Stimulated activated naive CD4-positive, alpha-beta T cell treated with Interleukin-2 at 50 U/mL for 16 hours (primary cell): ENCODE measurements at regions not wholly inside any gene's neighbourhood (a gene's known extent, or its start where the extent isn't known, plus 50 kb on each side); places are given as distances from the start of the nearest gene placed in this dataset.
A peak's percentile ranks its signal among the peaks of the same experiment; 100 is the strongest.
"Not testable (repeated sequence)": the region's sequence is repeated elsewhere in the genome, so short reads cannot be mapped to it uniquely, and the experiment has no call there.

Source experiments
- DNase-seq: peaks from one replicate; lab custom pipeline; 2025; lab: John Stamatoyannopoulos, UW

GRCh38 chr10:63675171-63675570, 154.0 kb downstream of the REEP3 start:
- no peak for DNase-seq

DNA sequence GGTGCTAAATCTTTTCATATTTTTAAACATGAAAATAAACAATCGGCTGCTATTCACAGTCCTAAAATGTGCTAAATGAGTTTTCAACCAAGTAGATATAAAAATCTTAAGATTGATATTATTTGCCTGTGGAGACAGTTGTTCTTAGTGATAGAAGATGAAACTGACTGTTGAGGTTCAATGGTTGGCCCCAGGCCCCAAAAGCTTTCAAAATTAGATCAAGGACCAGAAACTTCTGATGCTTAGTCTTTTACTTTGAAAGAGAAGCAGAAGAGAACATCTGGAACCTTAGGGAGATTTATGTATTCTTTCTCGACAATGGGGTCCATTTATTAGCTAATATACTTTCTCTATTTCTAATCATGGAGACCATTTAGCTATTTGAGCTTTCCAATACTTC, 155.8 kb downstream of the REEP3 start:
- no peak for DNase-seq

DNA sequence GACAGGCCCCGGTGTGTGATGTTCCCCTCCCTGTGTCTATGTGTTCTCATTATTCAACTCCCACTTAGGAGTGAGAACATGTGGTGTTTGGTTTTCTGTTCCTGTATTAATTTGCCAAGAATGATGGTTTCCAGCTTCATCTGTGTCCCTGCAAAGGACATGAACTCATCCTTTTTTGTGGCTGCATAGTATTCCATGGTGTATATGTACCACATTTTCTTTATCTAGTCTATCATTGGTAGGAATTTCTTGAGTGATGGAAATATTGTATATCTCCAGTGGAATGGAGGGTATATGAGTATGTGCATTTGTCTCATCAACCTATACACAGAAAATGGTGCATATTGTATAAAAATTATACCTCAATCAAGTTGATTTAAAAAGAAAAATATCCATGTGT, 159.3 kb downstream of the REEP3 start:
- DNase-seq = not testable (repeated sequence)

DNA sequence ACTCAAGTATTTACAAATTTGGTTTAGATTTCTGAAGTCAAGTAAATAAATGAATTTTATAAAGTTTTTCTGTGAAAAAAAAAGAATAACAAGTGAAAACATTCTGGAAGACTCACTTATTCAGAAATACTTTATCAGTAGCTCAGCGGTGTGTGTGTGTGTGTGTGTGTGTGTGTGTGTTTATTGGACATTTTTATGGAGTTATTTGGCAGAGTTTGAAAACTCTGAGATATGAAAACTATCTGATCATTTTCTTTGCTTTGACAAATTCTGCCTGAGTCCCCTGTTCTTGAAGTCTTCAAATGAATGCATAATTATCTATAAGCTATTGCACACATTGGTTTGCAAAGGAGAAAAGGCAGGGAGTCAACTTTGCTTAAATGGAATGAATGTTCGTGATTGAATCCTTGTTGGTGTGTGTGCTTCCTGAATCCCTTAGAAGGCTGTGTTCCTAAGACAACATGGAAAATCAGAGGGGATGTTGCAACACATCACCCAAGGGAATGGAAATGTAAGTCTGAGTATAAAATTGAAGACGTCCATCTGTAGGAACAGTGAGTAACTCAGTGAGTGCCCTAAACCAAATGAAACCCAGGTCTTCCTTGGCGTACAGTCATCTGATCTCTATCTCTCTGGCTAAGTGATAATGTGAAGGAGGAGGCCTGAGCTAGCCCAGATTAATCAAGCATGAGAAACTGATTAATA, 160.9 kb downstream of the REEP3 start:
- DNase-seq = no peak

DNA sequence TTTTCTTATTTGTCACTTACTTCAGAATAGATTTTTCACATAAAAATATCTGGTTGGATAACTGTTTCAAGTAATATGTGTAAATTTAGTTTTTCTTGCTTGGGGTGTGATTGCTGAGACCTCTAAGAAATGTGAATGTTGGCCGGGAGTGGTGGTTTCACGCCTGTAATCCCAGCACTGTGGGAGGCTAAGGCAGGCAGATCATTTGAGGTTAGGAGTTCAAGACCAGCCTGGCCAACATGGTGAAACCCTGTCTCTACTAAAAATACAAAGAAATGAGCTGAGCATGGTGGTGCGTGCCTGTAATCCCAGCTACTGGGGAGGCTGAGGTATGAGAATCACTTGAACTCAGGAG, 161.5 kb downstream of the REEP3 start:
- DNase-seq = not testable (repeated sequence)

- no peak for DNase-seq
Observed at GRCh38 chr10:63683223-63683622, 162.0 kb downstream of the REEP3 start.

- no peak for DNase-seq
Observed at GRCh38 chr10:63683686-63684085, 162.5 kb downstream of the REEP3 start.

- DNase-seq = no peak
Observed at GRCh38 chr10:63684257-63684936, 163.2 kb downstream of the REEP3 start.

DNA sequence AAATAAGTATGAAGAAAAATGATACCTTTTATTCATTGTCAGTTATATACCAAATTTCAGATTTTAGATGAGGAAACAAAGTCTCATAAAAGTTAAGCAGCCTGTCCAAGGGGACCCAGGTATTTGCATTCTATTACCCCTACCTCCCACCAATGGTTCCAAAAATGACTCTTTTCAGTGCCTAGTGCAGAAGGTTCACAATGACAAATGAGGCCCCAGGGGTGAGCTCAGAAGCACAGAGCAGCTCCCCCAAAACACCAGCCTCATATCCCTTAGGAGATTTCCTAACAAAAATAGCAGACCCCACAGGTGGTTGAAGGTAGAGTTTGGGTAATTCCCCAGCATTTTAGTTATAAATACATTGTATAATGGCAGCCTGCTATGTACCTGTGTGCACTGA, 168.6 kb downstream of the REEP3 start:
- DNase-seq = no peak

DNA sequence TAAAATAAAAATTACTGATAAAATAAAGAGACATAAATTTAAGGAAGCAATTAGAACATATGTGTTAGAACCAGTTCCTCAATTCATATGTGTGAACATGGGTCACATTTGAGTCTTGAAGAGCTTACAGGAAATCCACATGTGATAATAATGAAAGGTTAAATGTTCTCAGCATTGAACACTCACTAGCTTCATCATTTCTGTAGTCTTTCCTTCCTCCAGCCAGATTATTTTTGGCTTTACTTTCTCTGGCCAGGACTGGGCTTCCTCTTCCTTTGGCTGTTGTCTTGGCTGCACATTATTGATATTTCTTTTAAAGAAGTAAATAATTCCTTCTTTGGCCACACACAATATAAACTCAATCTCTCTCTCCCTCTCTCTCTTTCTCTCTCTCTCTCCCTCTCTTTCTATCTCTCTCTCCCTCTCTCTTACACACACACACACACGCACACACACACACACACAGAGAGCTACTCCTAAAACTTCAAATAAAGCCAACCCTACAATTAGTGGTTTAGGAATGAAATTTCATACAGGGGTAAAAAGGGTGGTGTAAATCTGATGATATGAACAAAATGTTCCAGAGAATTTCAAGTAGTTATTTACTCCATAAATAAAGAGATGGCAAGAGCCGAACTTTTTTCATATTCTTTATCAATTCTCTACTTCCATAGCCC, 171.2 kb downstream of the REEP3 start:
- DNase-seq = no peak

GRCh38 chr10:63693021-63693420, 171.8 kb downstream of the REEP3 start:
- not testable (repeated sequence) for DNase-seq

- DNase-seq = no peak
Observed at GRCh38 chr10:63696205-63696604, 175.0 kb downstream of the REEP3 start.

- no peak for DNase-seq
Observed at GRCh38 chr10:63697956-63698786, 177.0 kb downstream of the REEP3 start.

- no peak for DNase-seq
Observed at GRCh38 chr10:63698787-63699150, 177.6 kb downstream of the REEP3 start.

DNA sequence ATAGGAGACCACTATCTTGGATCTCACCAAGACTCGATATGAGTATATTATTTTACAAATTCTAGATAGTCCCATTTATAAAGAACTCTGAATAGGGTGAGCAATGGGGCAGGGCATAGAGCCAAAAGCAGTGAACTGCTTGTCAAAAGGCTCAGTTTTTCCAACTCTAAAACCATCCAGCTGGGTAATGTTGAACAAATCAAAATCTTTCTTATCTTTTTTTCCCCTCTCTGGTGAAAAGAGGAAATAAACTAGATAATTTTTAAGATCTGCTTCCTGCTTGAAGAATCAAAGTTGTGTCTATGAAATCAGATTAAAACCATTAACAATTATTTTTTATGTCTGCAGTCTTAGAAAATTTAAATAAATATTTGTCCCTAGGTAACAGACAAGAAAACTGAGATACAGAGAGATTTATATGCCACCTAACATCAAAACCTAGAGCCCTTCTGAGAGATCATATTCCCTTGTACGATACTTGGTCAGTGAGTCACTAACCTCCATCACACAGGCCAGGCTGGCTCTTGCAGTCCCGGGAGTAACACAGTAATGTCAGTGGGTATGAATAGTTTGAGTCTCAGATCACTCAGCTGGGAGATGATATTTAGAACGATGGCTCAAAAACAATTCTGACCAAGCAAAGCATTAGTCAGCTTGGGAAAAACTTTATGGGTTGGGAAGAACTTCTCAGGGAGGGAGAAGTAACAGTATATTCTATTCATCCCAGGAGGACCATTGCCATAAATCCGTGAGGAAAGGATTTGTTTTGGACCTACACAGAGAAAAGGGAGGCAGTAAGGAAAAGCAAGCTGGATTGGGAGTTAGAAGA, 178.8 kb downstream of the REEP3 start:
- peak; percentile 17 for DNase-seq

- no peak for DNase-seq
Observed at GRCh38 chr10:63700631-63701156, 179.5 kb downstream of the REEP3 start.

- no peak for DNase-seq
Observed at GRCh38 chr10:63702092-63702491, 180.9 kb downstream of the REEP3 start.

DNA sequence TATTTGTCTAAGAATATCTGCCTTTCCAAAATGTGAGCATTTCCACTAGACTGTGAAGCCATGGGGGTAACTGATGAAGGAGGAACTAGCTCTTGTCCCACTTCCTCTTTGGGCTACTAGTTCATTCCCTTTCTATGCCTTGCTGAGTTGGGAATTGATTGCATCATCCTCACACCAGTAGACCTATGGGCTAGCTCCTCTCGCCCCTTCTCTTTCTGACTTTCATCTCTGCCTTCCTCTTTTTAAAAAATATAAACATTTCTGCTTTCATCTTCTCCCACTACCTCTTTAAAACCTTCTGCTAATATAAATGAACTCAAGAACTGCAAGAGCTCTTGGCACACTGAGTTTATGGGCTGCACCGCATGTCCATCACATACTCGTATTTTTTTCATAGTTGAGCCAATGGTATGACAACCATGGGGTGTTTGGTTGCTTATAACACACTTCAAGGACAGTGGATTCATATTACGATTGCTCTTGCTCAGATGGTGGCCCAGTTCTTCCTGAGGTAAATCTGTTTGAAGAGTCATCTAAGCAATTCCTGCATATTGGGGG, 182.0 kb downstream of the REEP3 start:
- no peak for DNase-seq

DNA sequence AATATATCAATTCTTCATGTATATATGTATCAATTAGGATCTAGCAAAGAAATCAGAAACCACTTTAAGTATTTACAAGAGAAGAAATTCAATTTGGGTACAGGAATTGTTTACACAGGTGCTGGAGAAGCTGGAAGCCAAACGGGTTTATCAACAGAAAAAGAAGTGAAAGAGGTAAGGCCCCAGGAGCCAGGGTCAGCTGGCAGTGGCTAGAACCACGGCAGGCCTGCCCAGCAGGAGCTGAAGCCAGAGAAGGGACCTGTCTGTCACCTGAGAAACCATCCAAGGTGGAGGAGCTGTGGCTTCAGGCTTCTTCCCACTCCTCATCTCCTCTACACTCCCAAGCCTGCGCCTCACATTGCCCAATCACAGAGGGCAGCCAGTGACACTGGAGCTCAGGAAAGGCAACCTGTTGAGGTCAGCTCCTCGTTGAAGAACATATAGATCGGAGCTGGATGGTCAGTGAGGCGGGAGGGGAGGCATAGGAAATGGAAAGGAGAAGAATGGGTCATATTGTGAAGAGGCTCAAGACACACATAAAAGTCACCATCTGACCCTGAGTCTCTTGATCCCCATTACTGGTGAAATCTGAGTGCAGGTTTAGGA, 182.6 kb downstream of the REEP3 start:
- no peak for DNase-seq

- no peak for DNase-seq
Observed at GRCh38 chr10:63707254-63707910, 186.2 kb downstream of the REEP3 start.
